ENCODE measurements at regions not wholly inside any gene's neighbourhood (a gene's known extent, or its start where the extent isn't known, plus 50 kb on each side); places are given as distances from the start of the nearest gene placed in this dataset.

GRCh38 chr12:19901841-19902240 is 462.5 kb downstream of the AEBP2 start:
- Mint-ChIP-seq H3K9me3 (ENCODE audit: unreplicated experiment) (no peaks in the 10 kb centered on the region), H3K4me1 (ENCODE audit: low read depth, unreplicated experiment) (no peaks in the 10 kb centered on the region), H3K27me3 (ENCODE audit: insufficient read depth, unreplicated experiment) (no peaks in the 10 kb centered on the region), H3K36me3 (ENCODE audit: insufficient read depth, unreplicated experiment) (no peaks in the 10 kb centered on the region), H3K4me3 (ENCODE audit: unreplicated experiment) (no peak overlapping the region), H3K27ac (ENCODE audit: unreplicated experiment) (no peak overlapping the region)
- no TSS peak for BruUV-seq (replicated peaks)
- no peak for DNase-seq
- H3K9me3 ChIP-seq, result no peaks in the 10 kb centered on the region
- intact Hi-C loops (cut with micrococcal nuclease; ENCODE audit: unreplicated experiment), result no loop called here
- TF ChIP-seq, protein P1, sequence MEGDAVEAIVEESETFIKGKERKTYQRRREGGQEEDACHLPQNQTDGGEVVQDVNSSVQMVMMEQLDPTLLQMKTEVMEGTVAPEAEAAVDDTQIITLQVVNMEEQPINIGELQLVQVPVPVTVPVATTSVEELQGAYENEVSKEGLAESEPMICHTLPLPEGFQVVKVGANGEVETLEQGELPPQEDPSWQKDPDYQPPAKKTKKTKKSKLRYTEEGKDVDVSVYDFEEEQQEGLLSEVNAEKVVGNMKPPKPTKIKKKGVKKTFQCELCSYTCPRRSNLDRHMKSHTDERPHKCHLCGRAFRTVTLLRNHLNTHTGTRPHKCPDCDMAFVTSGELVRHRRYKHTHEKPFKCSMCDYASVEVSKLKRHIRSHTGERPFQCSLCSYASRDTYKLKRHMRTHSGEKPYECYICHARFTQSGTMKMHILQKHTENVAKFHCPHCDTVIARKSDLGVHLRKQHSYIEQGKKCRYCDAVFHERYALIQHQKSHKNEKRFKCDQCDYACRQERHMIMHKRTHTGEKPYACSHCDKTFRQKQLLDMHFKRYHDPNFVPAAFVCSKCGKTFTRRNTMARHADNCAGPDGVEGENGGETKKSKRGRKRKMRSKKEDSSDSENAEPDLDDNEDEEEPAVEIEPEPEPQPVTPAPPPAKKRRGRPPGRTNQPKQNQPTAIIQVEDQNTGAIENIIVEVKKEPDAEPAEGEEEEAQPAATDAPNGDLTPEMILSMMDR (IDR thresholded peaks at IDR 0.05; ENCODE audit: insufficient read depth in 1 of 2, low read depth in 1 of 2, low read length in 1 of 2, severe bottlenecking in 1 of 2, unreplicated experiment in 1 of 2), result no peak
- no peaks in the 10 kb centered on the region for H3K4me1 ChIP-seq
- H3K4me3 ChIP-seq (ENCODE audit: low read depth, low read length), result no peak overlapping the region
- CTCF ChIA-PET, result no interaction called here
- H3K27me3 ChIP-seq (replicated peaks; ENCODE audit: control insufficient read depth, insufficient read depth, low read length), result no peaks in the 10 kb centered on the region
- POLR2A ChIA-PET, result no interaction called here
- H3K36me3 ChIP-seq (ENCODE audit: control insufficient read depth, insufficient read depth, low read length), result no peaks in the 10 kb centered on the region

- Mint-ChIP-seq H3K36me3 (ENCODE audit: insufficient read depth, unreplicated experiment) (no peaks in the 10 kb centered on the region), H3K4me1 (ENCODE audit: low read depth, unreplicated experiment) (no peaks in the 10 kb centered on the region), H3K9me3 (ENCODE audit: unreplicated experiment) (no peaks in the 10 kb centered on the region), H3K4me3 (ENCODE audit: unreplicated experiment) (no peak overlapping the region), H3K27me3 (ENCODE audit: insufficient read depth, unreplicated experiment) (no peaks in the 10 kb centered on the region), H3K27ac (ENCODE audit: unreplicated experiment) (no peak overlapping the region)
- no peak for DNase-seq
- Histone ChIP-seq H3K9me3 (no peaks in the 10 kb centered on the region), H3K4me1 (no peaks in the 10 kb centered on the region), H3K36me3 (ENCODE audit: control insufficient read depth, insufficient read depth, low read length) (no peaks in the 10 kb centered on the region), H3K27me3 (replicated peaks; ENCODE audit: control insufficient read depth, insufficient read depth, low read length) (no peaks in the 10 kb centered on the region), H3K4me3 (ENCODE audit: low read depth, low read length) (no peak overlapping the region)
- TF ChIP-seq, protein P1 (IDR thresholded peaks at IDR 0.05; ENCODE audit: insufficient read depth in 1 of 2, low read depth in 1 of 2, low read length in 1 of 2, severe bottlenecking in 1 of 2, unreplicated experiment in 1 of 2), result no peak
- ChIA-PET POLR2A (no interaction called here), CTCF (no interaction called here)
- no TSS peak for BruUV-seq (replicated peaks)
- intact Hi-C loops (cut with micrococcal nuclease; ENCODE audit: unreplicated experiment), result no loop called here
Measured at GRCh38 chr12:19904819-19905218, 463.5 kb upstream of the PDE3A start.

DNA sequence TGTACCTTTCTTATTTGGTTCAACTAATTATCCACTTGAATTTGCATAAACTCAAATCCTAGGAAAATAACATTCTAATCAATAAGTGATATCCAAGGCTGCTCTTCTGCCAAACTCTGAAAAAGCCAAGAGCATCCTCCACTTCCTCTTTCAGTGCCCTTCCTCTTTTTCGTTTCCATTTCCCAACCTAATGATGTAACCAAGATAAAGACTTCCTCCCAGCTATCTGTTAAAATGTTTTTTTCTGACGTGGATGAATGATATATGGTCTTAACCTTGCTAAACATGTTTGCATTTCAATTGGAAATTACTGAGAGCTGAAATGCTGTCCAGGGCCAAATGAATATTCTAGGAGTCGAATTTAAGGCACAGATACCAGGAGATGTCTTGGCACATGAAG is 459.5 kb upstream of the PDE3A start:
- Histone ChIP-seq H3K4me1 (no peaks in the 10 kb centered on the region), H3K4me3 (ENCODE audit: low read depth, low read length) (no peak overlapping the region), H3K27me3 (replicated peaks; ENCODE audit: control insufficient read depth, insufficient read depth, low read length) (no peaks in the 10 kb centered on the region), H3K9me3 (no peaks in the 10 kb centered on the region), H3K36me3 (ENCODE audit: control insufficient read depth, insufficient read depth, low read length) (no peaks in the 10 kb centered on the region)
- Mint-ChIP-seq H3K4me3 (ENCODE audit: unreplicated experiment) (no peak overlapping the region), H3K27ac (ENCODE audit: unreplicated experiment) (no peak overlapping the region), H3K27me3 (ENCODE audit: insufficient read depth, unreplicated experiment) (no peaks in the 10 kb centered on the region), H3K36me3 (ENCODE audit: insufficient read depth, unreplicated experiment) (no peaks in the 10 kb centered on the region), H3K4me1 (ENCODE audit: low read depth, unreplicated experiment) (peaks cover 6% of the 10 kb centered on the region), H3K9me3 (ENCODE audit: unreplicated experiment) (no peaks in the 10 kb centered on the region)
- TF ChIP-seq, protein P1 (IDR thresholded peaks at IDR 0.05; ENCODE audit: insufficient read depth in 1 of 2, low read depth in 1 of 2, low read length in 1 of 2, severe bottlenecking in 1 of 2, unreplicated experiment in 1 of 2), result no peak
- intact Hi-C loops (cut with micrococcal nuclease; ENCODE audit: unreplicated experiment), result no loop called here
- no TSS peak for BruUV-seq (replicated peaks)
- no peak for DNase-seq
- POLR2A ChIA-PET, result no interaction called here
- CTCF ChIA-PET, result no interaction called here
